ENCODE measurements at regions not wholly inside any gene's neighbourhood (a gene's known extent, or its start where the extent isn't known, plus 50 kb on each side); places are given as distances from the start of the nearest gene placed in this dataset.

DNA sequence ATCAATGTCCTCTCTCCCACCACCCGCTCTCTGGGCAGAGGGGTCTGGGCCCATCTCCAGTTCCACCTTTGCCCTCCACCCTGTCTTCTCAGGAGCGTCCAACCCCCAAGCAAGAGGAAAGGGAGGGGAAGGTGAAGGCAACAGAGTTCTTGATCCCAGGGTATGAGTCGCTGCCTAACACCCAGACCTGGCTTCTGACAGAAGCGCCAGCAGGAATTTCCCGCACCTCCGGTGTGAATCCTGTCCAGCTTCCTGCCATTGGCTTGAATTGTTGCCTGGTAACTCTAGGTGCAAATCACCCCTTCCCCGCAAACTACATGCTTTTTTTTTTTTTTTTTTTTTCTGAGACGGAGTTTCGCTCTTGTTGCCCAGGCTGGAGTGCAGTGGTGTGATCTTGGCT lies 84.2 kb upstream of the IER5L start:
- DNase-seq (ENCODE audit: low spot score), result peak; percentile 69

DNA sequence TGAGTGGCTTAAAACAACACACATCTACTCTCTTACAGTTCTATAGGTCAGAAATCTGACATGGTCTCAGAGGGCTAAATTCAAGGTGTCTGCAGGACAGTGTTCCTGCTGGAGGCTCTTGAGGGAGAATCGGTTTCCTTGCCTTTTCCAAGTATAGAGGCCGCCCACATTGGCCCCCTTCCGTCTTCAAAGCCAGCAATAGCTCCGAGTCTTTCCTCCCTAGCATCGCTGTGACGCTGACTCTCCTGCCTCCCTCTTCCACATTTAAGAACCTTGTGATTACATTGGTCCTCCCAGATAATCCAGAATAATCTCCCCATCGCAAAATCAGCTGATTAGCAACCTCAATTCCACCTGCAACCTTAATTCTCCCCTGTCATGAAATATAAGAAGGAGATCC lies 81.3 kb upstream of the IER5L start:
- no peak for DNase-seq (ENCODE audit: low spot score)

DNA sequence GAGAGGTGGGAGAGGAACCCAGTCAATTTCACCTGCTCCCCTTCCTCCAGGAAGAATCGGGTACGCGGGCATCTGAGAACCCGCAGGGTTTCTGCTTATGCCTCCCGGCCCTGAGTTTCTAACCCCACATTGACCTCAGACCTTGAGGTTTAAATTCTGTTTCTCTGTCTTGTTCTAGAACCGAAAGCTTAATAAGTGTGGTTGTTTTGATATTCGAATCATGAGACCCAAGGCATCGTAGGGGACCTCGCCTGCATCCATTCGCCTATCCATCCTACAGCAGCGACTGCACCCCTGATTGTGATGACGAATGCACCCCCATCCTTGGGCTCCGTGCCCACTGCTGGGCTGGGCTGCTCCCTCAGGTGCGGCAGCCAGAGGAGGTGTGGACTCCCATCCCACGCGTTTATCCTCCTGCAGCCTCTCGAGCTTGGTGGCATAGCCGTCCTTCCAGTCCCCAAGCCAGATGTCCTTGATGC lies 80.8 kb upstream of the IER5L start:
- DNase-seq (ENCODE audit: low spot score), result no peak

GRCh38 chr9:129258124-129258822 lies 80.2 kb upstream of the IER5L start:
- peak; percentile 83 for DNase-seq (ENCODE audit: low spot score)

- DNase-seq (ENCODE audit: low spot score), result no peak
These were observed 79.1 kb upstream of the IER5L start for GRCh38 chr9:129256959-129257713.

GRCh38 chr9:129254566-129255287 lies 76.7 kb upstream of the IER5L start:
- DNase-seq (ENCODE audit: low spot score), result no peak

DNA sequence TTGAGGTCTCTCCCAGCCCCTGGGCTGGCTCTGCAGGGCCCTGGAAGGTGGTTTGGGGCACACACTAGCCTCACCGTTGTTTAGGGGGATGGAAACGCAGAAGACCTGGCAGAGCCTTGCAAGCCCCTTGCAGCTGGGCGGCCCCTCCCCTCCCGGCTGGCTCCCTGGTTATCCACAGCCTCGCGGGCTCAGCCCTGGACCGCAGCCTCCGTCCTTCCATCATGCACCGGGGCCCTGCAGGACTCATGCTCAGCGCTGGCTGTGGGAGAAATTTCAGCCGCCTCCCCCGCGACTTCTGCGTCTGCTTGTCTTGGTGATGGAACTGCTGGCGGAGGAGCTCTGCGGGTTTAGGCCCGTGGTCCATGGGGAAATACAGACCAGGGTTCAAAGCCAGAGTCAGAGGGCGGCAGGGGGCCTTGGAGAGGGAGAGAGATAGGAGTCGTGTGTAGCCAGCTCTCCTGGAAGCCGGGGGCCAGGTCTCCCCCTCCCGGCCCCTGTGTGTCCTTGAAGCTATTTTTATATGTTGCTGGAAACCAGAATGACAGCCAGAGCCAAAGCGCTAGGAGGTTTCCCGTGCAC lies 75.8 kb upstream of the IER5L start:
- DNase-seq (ENCODE audit: low spot score), result no peak

DNA sequence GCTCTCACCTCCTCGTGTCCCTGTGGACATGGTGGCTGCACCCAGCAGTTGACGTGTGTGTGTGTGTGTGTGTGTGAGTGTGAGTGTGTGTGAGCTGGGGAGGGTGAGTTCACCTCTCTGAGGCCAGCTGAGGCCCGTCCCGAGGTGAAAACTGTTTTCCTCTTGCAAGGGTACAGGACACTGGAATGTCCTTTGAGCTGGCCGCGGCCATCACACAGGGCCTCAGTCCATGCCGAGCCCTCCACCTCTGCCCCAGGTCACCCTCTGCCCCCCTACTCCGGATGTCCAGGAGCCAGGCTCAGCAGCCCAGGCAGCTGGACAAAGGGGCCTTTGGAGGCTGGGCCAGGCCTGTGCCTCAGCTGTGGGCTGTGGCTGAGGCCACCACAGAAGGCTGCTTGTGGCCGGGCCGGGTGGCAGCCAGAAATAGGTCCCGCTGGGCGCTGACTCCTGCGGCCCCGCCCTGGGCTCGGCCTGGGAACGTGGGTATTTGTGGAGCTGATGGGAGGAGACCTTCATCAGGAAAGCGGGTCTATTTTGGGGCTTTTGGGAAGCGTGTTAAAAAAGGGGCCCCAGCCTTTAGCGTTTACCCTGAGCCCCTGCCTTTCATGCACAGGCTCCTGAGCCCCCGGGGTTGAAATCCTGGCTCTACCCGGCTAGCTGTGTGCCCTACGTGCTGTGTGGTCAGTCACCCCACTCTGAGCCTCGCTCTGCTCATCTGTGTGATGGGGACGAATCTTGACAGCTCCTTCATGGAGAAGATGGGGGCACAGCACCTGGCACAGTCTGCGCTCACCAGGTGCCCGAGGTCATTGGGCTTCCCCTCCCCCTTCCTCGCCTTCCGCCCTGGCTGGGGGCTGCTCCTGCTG lies 75.1 kb upstream of the IER5L start:
- DNase-seq (ENCODE audit: low spot score), result no peak

GRCh38 chr9:129250786-129251185 lies 72.7 kb upstream of the IER5L start:
- peak; percentile 26 for DNase-seq (ENCODE audit: low spot score)

DNA sequence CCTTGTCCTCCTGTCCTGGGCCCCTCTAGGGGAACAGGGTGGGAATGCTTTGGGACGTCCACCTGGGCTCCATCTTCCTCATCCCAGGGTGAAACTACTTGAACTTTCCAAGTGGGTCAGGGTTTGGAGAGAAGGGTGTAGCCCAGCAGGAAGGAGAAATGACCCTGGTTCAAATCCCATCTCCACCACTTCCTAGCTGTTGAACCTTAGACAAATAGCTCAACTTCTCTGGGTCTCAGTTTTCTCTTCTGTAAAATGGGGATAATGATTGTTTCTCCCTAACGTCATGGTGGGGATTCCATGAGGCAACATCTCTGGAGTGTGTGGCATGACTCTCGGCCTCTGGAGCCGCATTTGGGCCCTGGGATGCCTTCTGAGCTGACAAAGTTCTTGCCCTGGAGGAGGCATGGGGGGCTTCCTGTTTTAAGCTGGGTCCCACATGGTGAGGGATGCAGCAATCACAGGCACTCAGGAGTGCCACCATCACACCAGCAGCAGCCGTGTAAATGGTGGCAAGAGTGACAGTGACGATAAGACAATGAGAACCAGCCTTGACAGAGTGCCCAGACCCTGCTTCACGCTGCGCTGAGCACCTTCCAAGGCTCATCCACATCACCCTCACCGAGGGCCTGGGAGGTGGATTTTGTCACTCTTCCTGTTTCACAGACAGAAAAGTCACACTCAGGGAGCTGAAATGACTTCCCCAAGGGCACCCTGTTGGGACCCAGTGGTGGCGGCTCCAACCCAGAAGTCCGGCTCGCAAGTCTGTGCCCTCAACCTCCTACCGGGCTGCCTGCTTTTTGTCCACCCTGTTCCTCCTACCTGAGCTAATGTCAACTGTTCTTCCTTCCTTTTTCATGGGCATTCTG lies 69.5 kb upstream of the IER5L start:
- no peak for DNase-seq (ENCODE audit: low spot score)

GRCh38 chr9:129245276-129245675 lies 67.2 kb upstream of the IER5L start:
- DNase-seq (ENCODE audit: low spot score), result peak; percentile 22

GRCh38 chr9:129242971-129243561 lies 65.0 kb upstream of the IER5L start:
- DNase-seq (ENCODE audit: low spot score), result no peak

- no peak for DNase-seq (ENCODE audit: low spot score)
These were observed 64.3 kb upstream of the IER5L start for GRCh38 chr9:129242191-129242941.

- DNase-seq (ENCODE audit: low spot score), result no peak
These were observed 63.7 kb upstream of the IER5L start for GRCh38 chr9:129241725-129242124.

DNA sequence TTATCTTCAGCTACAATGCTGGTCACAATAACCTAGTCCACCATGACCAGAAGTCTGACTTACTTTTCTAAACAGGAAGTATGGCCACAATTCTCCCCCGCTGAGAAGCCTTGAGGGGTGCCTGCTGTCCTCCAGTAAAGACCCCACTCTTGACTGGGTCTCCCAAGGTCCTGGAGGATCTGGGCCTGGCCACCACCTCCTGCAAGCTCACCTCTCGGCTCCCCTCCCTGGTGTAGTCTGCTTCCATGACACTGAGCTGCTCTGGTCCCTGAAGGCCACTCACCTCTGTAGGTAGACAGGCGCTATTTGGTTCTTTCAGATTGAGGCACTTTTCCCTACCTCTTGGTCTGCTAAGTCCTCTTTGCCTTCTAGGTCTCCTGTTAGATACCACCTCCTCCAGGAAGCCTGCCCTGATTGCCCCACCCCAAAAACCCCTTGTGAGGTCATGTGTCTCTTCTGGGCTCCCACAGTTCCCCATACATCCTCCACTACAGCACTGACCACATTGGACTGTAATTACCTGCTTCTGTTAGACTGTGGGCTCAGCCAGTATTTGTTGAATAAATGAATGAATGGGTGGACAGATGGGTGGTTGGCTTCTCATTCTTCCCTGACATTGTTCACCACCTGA lies 62.6 kb upstream of the IER5L start:
- no peak for DNase-seq (ENCODE audit: low spot score)

GRCh38 chr9:129239946-129240490 lies 62.0 kb upstream of the IER5L start:
- DNase-seq (ENCODE audit: low spot score), result no peak

- DNase-seq (ENCODE audit: low spot score), result no peak
These were observed 59.7 kb upstream of the IER5L start for GRCh38 chr9:129237803-129238202.

- DNase-seq (ENCODE audit: low spot score), result peak; percentile 29
These were observed 59.1 kb upstream of the IER5L start for GRCh38 chr9:129237164-129237611.
